ENCODE measurements at regions not wholly inside any gene's neighbourhood (a gene's known extent, or its start where the extent isn't known, plus 50 kb on each side); places are given as distances from the start of the nearest gene placed in this dataset.

DNA sequence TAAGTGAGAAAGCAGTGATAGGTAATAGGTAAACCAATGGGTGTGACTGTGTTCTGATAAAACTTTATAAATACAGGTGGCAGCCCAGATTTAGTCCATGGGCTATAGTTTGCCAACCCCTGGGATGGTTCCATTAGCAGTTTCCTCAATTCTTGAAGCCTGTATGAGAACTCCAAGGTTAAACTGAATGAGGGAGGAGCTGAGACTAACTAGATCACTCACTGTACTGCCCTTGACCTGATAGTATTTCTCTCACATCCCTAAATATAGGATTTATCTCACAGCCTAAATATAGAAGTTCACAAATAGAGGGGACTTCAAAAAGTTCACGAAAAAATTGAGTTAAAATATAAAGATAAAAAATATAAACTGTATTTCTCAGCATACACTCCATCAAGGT lies 439.6 kb upstream of the CCDC196 start:
- intact Hi-C loops (cut with micrococcal nuclease): no loop called here

DNA sequence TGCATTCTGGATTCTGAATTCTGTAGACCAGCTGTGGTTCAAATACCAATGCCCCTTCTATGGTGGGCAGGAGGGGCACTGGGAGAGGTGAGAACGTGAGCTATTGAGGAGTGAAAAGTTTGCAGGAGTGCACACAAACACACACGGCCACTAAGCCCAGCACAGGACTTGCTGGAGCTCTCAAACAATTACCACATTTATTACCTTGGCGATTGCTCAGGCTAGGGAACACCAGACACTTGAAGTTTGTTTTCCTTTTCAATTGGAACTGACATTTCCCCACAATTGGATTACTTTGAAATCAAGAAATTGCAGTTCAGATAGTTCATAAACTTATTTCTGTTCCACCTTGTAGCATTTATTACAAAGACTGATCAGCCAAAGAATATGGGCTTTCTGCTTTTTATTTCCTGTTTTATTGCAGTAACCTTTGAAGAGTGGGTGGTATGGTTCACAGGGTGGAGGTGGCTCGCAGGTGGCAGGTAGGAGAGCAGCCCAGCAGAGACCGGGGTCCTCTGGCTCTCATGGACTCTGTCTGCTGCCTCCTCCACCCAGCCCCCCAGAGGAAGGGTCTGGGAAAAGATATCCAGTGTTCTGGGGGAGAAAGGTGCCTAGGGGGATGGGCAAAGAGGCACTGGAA lies 429.8 kb upstream of the CCDC196 start:
- intact Hi-C loops (cut with micrococcal nuclease): no loop called here

DNA sequence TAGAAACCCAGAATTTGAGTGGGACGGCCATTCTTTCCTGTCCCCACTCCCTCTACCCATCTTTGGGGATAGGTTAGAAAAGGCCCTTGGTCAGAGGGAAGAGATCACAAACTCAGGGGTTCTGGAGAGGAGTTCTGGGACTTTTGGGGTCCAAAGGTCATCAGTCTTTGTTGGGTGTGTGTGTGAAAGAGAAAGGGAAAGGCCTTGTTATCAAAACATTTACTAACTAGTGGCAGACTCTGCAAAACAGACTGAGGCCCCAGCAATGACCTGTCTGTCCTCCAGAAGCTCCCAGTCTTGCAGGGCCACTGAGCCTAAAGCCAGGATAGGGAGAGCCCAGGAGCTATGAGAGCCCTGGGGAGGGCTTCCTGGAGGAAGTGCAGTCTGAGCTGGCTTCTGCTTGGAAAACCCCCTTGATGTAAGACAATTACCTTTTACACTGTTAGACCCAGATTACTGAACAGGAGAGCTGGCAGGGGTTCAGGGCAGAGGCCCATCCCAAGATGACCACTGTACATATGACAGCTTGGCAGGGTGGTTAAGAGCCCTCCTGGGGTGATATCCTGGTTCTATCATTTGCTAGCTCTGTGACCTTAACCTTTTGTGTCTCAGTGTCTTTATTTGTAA lies 429.1 kb upstream of the CCDC196 start:
- intact Hi-C loops (cut with micrococcal nuclease): no loop called here

DNA sequence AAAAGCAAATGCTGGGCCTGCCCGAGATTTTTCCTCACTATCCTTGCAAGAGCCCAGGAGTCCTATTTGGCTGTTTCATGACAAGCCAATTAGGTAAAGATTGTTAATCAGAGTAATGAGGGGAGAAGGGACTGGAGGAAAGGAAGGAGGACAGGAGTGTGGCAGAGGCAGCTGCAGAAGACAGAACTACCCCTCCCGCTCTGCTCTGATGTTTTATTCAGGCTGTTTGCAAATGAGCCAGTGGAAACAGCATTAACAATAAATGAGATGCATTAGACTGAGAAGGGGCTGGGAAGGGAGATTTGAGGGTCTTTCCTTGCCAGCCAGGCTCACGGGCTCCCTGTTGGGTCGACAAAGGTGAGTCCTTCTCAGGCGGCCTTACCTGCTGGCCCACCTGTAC lies 421.0 kb upstream of the CCDC196 start:
- intact Hi-C loops (cut with micrococcal nuclease): no loop called here

DNA sequence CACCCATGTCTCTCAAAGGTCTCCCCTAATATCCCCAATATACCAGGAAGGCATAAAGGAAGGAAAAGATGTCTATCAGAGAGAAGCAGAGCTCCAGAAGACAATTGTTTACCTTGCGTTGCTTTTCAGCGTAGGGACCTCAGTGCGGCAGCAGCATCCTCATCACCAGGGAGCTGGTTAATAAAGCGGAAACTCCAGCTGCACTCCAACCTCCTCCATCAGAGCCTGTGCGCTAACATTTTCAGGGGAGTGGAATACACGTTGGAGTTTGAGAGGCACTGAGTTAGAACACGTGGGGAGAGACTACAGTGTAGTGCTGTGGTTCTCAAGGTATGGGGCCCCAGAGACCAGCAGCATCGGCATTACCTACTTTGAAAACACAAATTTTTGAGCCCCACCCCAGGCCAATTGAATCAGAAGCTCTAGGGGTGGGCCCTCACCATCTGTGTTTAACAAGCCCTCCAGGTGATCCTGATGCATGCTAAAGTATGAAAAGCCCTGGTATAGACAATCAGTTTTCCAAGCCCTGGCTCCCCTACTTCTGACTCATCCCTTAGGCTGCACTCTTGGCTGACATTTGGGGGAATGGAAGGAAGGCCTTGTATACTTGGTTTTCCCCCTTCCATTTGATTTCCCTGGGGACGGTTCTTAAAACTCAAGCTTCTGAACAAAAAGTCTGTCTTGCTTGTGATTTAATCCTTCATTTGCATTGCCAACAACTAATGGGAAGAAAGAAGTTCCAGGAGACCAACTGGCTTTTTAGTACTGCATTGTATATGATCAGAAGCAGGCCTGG lies 419.0 kb upstream of the CCDC196 start:
- intact Hi-C loops (cut with micrococcal nuclease): no loop called here

DNA sequence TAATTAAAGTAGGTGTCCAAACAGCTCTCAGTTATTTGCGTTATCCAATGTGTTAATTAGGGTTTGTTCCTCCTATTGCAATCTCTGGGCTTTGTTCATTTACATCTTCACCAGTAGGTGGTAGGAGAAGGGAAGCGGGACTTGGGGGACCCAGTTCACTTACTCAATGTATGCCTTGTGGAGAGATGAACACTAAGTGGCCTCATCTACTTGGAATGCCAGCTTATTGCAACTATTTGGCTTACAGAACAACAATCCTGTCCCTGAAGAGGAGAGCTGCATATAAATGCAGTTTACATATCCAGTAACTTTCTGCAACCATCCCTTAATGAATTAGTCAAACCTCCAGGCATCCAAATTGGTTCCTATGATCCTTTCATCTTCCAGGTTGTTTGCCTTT lies 417.1 kb upstream of the CCDC196 start:
- intact Hi-C loops (cut with micrococcal nuclease): no loop called here

DNA sequence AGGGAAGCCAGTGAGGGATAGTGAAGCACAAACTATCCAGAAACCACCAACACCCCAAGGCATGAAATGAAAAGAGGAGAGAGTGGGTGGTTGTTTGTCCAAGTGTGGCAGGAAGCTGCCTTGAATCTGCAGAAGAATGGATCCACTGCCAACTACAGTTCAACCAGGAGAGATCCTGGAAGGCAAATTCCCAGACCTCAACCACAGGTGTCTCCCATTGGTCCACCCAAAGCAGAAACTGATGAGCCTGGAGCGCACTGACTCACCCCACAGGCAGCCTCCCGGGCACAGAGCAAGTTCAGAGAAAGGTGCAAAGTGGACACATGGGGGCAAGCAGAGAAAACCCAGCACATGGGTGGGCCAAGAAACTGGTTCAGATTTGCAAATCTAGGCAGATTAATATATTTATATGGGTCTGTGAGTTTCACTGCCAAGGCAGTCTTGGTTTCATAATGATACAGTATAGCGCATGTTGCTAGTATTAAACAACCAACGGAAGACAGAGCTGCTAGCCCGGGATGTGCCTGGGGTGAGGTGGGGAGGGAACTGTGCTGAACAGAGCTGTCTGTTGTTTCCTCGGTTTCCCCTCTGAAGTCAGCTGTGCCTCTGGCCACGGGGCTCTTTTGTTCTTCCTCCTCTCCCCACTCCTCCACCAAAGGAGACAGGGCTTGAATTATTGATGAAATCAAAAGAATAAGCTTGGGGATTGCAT lies 416.2 kb upstream of the CCDC196 start:
- intact Hi-C loops (cut with micrococcal nuclease): loop anchor here (1.0 to 10.0 kb wide), 4 partner anchors 109 to 906 kb away; no protein-coding TSS in a partner anchor

DNA sequence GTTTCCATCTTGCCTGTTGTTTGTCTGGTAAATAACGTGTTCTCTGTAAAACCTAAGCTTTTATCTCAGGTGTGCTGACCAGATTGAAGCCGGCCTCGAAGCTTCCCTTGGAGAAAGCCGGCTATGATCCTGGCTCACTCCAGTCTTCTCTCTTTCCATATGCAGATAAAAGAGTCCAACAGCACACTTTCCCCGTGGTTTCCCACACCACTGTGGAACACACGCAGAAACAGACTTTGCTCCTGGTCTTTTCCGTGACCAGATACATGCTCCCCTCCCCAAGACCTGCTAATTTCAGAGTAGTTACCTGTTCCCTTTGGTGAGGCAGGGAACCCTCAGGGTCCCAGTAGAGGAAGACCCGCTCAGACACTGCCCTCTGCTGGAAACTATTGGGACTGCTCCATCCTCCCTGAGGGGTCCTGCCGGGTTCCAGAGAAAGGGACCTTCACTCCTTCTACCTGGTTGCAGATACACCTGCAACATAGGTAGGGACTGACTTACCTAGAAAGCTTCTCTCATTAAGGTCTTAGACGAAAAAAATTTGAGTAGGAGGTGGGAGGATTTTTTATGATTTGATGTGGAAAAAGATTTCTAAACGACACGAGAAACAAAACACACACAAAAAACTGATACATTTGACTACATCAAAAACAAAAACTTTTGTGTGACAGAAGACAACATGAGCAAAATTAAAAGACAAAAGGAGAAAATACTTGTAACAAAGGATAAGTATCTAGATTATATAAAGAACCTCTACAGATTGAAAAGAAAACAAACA lies 415.4 kb upstream of the CCDC196 start:
- intact Hi-C loops (cut with micrococcal nuclease): loop anchor here (1.0 to 10.0 kb wide), 4 partner anchors 110 to 906 kb away; no protein-coding TSS in a partner anchor

DNA sequence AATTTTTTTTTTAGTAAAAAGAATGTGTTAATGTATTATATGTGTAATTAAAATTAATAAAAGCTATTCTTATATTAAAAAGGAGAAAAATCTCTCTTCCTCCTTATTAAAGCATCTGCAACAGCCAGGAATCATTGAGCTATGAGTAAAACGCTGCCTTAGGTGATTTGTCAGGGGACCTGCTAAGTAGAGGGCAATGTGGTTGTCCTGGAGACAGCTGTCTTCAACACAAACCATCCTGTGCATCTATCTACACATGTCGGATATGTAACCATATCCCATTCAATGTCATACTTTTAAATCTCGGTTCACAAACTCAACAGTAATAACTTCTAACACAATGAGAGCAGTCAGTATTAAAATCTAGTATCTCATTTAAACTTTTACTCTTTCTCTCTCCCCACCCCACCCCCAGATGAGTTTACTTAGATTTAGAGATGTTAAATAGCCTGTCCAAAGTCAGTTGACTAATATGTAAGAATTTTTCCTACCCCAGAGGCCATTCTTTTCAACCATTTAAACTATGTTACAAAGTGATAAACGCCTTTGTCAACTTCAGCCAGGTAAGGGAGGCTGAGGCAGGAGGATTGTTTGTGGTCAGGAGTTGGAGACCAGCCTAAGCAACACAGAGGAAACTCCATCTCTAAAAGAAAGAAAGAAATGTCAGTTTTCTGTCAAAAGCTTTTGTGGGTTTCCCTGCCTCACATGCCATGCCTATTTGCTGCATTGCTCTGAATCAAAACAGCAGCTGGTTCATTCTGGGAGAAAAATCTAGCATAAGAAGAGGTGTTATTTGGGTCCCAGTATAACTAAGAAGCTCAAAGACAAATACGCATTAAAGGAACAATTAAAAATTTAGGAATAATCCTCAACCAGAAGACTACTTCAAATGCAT lies 413.7 kb upstream of the CCDC196 start:
- intact Hi-C loops (cut with micrococcal nuclease): loop anchor here (10.0 kb wide), 1 partner anchor 258 kb away; no protein-coding TSS in a partner anchor

DNA sequence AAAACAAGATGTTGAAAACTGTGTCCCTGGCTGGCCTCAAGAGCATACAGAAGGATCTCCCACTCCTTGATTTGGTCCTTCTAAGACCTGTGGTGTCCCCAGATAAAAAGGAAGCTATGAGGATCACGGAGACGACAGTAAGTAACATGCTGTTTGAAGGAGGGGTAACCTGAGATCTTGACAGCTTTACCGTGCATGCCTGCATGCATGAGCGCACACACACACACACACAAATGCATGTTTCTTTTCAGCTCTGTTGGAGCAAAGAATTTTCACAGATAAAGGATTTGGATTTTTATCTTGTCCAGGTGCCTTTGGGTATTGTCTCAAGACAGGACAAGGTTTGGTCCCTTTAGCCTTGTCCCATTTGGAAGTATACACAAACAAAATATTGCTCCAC lies 411.6 kb upstream of the CCDC196 start:
- intact Hi-C loops (cut with micrococcal nuclease): loop anchor here (10.0 kb wide), 1 partner anchor 260 kb away; no protein-coding TSS in a partner anchor

DNA sequence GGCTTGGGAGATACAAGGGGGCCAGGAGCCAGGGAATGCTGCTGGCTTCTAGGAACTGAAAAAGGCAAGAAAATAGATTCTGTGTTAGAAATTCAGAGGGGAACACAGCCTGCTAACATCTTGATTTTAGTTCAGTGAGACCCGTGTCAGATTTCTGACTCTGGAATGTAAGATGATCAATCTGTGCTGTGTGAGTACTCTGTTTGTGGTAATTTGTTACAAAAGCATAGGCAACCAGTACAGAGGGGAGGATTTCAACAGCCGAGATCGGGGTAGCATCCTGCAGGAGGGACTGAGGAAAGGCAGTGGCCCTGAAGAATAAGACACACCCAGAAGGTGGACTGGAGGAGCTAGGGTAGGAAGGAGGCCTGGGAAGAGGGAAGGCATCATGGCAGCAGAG lies 410.0 kb upstream of the CCDC196 start:
- intact Hi-C loops (cut with micrococcal nuclease): loop anchor here (10.0 kb wide), 1 partner anchor 261 kb away; no protein-coding TSS in a partner anchor

DNA sequence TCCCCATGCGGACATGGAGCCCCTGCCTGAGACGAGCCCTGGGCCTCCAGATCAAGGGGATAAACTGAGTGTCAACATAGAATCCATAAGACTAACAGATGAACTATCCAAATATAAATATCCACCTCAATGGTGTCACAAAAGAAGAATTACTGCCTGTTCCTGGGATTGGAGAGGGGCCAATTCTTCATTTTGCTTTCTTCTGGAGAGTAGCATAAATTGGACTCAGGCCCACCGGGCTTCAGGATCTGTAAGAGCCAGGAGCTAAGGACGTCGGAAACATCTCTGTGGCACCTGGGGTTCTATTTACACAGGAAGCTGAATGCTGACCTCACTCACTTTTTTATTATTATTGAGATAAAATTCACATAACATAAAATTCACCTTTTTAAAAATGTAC lies 408.2 kb upstream of the CCDC196 start:
- intact Hi-C loops (cut with micrococcal nuclease): loop anchor here (10.0 kb wide), 1 partner anchor 263 kb away; no protein-coding TSS in a partner anchor

DNA sequence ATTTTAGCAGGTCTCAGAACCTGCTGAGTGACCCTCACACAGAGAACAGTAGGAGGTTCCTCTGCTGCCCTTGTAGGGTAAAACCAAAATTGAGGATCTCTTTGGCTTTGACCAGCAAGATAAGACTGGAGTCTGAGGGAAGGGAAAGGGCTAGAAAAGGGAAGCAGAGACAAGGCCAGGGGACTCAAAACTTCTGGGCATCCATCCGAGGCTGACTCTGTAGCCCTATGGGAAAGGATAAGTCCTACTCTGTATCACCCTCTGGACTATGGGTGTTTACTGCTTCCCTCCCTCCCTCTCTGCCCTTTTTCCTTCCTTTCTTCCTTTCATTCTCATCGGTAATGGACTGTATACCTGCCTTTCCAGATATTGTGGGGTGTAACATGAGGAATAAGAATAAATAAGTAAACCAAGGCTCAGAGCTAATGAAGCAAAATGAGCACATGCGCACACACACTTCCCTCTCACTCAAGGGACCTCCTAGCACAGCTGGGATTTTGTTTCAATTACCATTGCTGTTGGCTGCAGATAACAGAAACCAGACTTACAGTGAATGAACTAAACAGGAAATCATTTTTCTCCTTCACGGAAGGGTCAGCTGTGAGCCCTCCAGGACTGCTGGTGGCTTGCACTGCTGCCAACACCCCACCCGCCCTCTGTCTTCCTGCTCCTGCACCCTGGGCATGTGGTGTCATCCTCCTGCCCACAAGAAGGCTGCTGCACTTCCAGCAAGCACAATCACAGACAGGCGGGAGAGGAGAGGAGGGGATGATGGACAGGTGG lies 404.4 kb upstream of the CCDC196 start:
- intact Hi-C loops (cut with micrococcal nuclease): no loop called here

DNA sequence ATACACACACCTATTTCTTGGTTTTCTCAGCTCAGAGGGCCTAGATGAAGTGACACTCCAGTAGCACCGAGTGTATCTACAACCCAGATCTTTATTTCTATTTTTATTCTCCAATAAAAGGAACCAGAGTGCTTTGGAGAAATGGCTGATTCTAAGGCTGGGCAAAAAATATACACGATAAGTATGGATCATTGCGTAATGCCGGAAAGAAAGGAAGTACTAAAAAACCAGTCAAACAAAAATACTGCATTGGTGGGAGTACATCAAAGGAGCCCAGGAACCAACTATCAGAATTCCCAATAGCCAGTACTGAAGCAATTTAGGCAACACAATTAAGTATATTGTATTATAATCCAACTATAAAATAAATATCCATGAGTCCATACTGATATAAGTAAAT lies 400.9 kb upstream of the CCDC196 start:
- intact Hi-C loops (cut with micrococcal nuclease): no loop called here

DNA sequence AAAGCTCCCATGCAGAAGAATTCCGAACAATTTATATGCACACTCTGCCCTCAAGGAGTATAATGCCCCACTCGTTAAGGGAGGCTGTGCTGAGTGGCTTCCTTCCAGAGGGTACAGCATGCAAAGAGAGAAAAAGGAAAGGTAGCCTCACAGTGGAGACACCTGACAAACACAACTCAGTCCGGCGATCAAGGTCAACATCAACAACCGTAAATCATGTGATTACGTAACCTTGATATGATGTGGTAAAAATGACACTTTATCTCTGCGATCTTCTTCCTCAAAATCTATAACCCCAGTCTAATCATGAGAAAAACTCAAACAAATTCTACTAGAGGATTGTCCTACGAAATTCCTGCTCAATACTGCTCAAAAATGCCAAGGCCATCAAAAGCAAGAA lies 400.5 kb upstream of the CCDC196 start:
- intact Hi-C loops (cut with micrococcal nuclease): no loop called here

DNA sequence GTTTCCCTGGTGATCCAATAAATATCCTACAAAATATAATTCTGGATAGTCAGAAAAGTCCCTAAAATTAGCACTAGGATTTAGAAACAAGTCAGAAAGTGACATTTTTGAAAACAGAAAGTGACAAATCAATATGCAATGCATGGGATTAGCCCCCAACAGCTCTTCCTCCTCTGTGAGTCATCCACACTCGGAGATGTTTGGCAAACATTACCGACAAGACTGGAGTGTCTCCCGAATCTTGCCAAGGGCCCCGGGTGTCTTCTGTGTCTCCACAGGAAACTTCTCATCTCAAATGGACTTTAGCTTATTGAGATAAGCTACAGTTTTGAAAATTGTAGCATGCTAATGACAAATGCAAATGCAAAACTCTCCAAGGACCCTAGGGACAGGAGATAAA lies 398.9 kb upstream of the CCDC196 start:
- intact Hi-C loops (cut with micrococcal nuclease): no loop called here

DNA sequence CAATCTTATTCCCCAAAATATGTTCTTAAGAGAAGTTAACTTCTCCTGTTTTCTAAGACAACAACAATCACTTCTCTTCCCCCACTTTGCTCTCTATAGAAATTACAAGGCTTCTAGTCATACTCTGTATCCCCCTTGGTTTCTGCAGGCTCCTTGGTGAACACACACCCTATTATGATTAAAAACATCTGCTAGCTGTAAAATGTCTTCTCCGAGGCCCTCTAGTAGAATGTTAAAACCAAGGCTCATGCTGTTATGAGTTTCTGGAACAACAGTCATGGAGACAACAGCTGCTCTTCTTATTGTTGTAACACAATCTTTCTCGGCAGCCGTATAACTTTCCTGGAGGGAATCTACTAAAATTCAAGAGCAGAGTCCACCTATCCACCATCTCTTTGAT lies 397.5 kb upstream of the CCDC196 start:
- intact Hi-C loops (cut with micrococcal nuclease): no loop called here

DNA sequence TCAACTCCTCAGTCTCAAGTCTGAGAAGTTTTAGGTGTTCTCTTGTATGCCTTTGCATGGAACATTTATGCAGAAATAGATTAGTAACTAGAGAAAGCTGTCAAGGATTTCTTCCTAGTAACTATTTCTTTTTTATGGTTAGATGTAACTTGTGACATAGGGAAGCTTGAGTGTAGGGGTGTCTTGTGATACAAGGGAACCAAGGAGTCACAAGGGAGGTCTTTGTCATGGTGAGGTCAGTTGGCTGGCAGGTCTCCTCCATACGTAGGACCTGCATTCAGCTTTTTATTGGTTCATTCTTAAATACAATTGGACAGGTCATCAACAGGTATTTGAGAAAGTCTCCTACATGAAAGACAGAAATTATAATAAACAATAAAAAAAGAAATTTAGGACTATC lies 394.0 kb upstream of the CCDC196 start:
- intact Hi-C loops (cut with micrococcal nuclease): no loop called here

DNA sequence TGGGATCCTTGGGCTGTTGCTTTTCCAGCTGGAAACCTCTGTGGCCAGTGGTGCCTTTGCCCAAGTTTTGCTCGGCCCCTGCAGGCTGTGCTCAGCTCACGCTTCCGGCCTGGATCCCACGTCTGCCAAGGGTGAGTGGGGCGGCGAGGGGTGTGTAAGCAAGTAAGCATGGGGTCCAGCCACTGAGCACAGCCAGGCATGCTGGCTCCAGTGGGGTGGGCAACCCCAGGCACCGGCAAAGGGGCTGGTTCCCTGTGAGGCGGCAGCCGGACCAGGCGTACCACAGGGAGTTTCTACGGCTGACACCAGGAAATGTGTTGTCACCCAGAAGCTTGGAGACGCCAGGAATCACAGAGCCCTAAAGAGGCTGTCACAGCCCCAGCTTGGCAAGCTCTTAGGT lies 393.4 kb upstream of the CCDC196 start:
- intact Hi-C loops (cut with micrococcal nuclease): no loop called here

Measured in T-helper 2 cell treated with Interferon-gamma antibody and Interleukin-4, amounts not matched to agents 100 ng/mL and 5 ng/mL, for 36 hours (primary cell).